CD4-positive, alpha-beta T cell (primary cell): ENCODE measurements at regions not wholly inside any gene's neighbourhood (a gene's known extent, or its start where the extent isn't known, plus 50 kb on each side); places are given as distances from the start of the nearest gene placed in this dataset.

Source experiments
- ATAC-seq: fragments of 200-7000 bp; cut with Tn5 transposase; one replicate; pipeline ENCODE4 v1.10.0; 2022; ENCODE audit warnings: mild to moderate bottlenecking; ENCODE audit not compliant: poor library complexity
- CTCF ChIA-PET: fragments of 350-600 bp; sonication (Branson Sonifier 250); formaldehyde crosslinking; loops from one replicate; lab custom pipeline; 2021; ENCODE audit warnings: antibody characterized with exemption, inconsistent platforms; lab: Charles Lee
- POLR2A ChIA-PET: fragments of 350-600 bp; sonication (Branson Sonifier 250); formaldehyde crosslinking; loops from one replicate; lab custom pipeline; 2021; ENCODE audit warnings: antibody characterized with exemption, inconsistent platforms; lab: Charles Lee
- DNase-seq, 14 experiments: peaks; one replicate each; pipeline ENCODE4 v3.0.0-alpha.2; 2013 to 2020; ENCODE audit warnings: mixed read lengths in 2 of 14
- H3K27ac ChIP-seq, 2 donors: one replicate each; pipeline versions ENCODE4 v1.5.1 to v1.7.0; 2013; ENCODE audit warnings: low read length in 2 of 2, low read depth in 1 of 2, mild to moderate bottlenecking in 1 of 2
- H3K27me3 ChIP-seq, 2 experiments: 1 replicate in 1 of 2; 2 replicates in 1 of 2; pipeline versions ENCODE4 v1.6.1 to v1.7.0; 2013; ENCODE audit warnings: low read length in 2 of 2, control low read depth in 1 of 2, mild to moderate bottlenecking in 1 of 2, moderate library complexity in 1 of 2; ENCODE audit not compliant: insufficient read depth in 2 of 2, control insufficient read depth in 1 of 2
- H3K36me3 ChIP-seq: one replicate; pipeline ENCODE4 v1.6.1; 2013; ENCODE audit warnings: low read length, control low read depth; ENCODE audit not compliant: insufficient read depth
- H3K4me1 ChIP-seq: one replicate; pipeline ENCODE4 v1.6.1; 2013; ENCODE audit warnings: low read length, control low read depth; ENCODE audit not compliant: insufficient read depth
- H3K4me3 ChIP-seq: one replicate; pipeline ENCODE4 v1.5.1; 2013; ENCODE audit warnings: mild to moderate bottlenecking, low read length, moderate library complexity
- H3K9me3 ChIP-seq, 2 experiments: 1 replicate in 1 of 2; 2 replicates in 1 of 2; pipeline versions ENCODE4 v1.6.1 to v1.7.0; 2013; ENCODE audit warnings: low read length in 2 of 2, mild to moderate bottlenecking in 2 of 2, control low read depth in 1 of 2, moderate library complexity in 1 of 2; ENCODE audit not compliant: control insufficient read depth in 1 of 2, insufficient read depth in 1 of 2
- H3K27ac Mint-ChIP-seq: one replicate; pipeline ENCODE4 v1.8.0; 2020; ENCODE audit warnings: mixed read lengths
- H3K27me3 Mint-ChIP-seq: one replicate; pipeline ENCODE4 v1.8.0; 2021; ENCODE audit warnings: mixed read lengths
- H3K36me3 Mint-ChIP-seq: one replicate; pipeline ENCODE4 v1.8.0; 2021; ENCODE audit warnings: low read depth, mixed read lengths
- H3K4me1 Mint-ChIP-seq: one replicate; pipeline ENCODE4 v1.8.0; 2021; ENCODE audit warnings: low read depth, mixed read lengths
- H3K4me3 Mint-ChIP-seq: one replicate; pipeline ENCODE4 v1.8.0; 2020; ENCODE audit warnings: mild to moderate bottlenecking, mixed read lengths
- H3K9me3 Mint-ChIP-seq: one replicate; pipeline ENCODE4 v1.8.0; 2020; ENCODE audit warnings: mixed read lengths
- CTCF ChIP-seq: fragments of 200-600 bp; IDR thresholded peaks from one replicate; pipeline ENCODE4 v1.8.0; 2022; ENCODE audit warnings: antibody characterized with exemption, mild to moderate bottlenecking
- intact Hi-C, 2 experiments: fragments of 100-400 bp; cut with DNase I in 1 of 2; cut with micrococcal nuclease in 1 of 2; formaldehyde crosslinking; loops; one replicate each; pipeline versions ENCODE4 v1.15.1 to v1.9.0; 2023 to 2025; cut with DNase I, micrococcal nuclease

GRCh38 chr2:215635788-215636139, 199.9 kb upstream of the FN1 start:
- Mint-ChIP-seq H3K27me3 (no peaks in the 10 kb centered on the region), H3K9me3 (peaks cover 29% of the 10 kb centered on the region), H3K4me3 (no peak overlapping the region), H3K36me3 (no peaks in the 10 kb centered on the region), H3K27ac (no peak overlapping the region), H3K4me1 (no peaks in the 10 kb centered on the region)
- Histone ChIP-seq H3K4me3 (no peak overlapping the region), H3K27ac (no peak overlapping the region), H3K4me1 (no peaks in the 10 kb centered on the region), H3K9me3 (peaks cover 5 to 12% of the 10 kb centered on the region in 2 experiments), H3K27me3 (no peaks in the 10 kb centered on the region), H3K36me3 (no peaks in the 10 kb centered on the region)
- ChIA-PET POLR2A (no interaction called here), CTCF (no interaction called here)
- ATAC-seq (no peak), DNase-seq (no peak)
- intact Hi-C loops = no loop called here
- TF ChIP-seq CTCF = no peak

GRCh38 chr2:215635071-215635787, 199.4 kb upstream of the FN1 start:
- Histone ChIP-seq H3K27ac (no peak overlapping the region), H3K36me3 (no peaks in the 10 kb centered on the region), H3K9me3 (peaks cover 5 to 12% of the 10 kb centered on the region in 2 experiments), H3K27me3 (no peaks in the 10 kb centered on the region), H3K4me1 (no peaks in the 10 kb centered on the region), H3K4me3 (no peak overlapping the region)
- Mint-ChIP-seq H3K27me3 (no peaks in the 10 kb centered on the region), H3K4me1 (no peaks in the 10 kb centered on the region), H3K36me3 (no peaks in the 10 kb centered on the region), H3K27ac (no peak overlapping the region), H3K9me3 (peaks cover 31% of the 10 kb centered on the region), H3K4me3 (no peak overlapping the region)
- ATAC-seq (no peak), DNase-seq (no peak)
- intact Hi-C loops = no loop called here
- ChIA-PET CTCF (no interaction called here), POLR2A (no interaction called here)
- no peak for TF ChIP-seq CTCF

GRCh38 chr2:215633360-215633759, 197.5 kb upstream of the FN1 start:
- H3K4me3 ChIP-seq = no peak overlapping the region
- Mint-ChIP-seq H3K4me3 (no peak overlapping the region), H3K9me3 (peaks cover 29% of the 10 kb centered on the region), H3K36me3 (no peaks in the 10 kb centered on the region), H3K4me1 (no peaks in the 10 kb centered on the region), H3K27me3 (no peaks in the 10 kb centered on the region), H3K27ac (no peak overlapping the region)
- no peaks in the 10 kb centered on the region for H3K36me3 ChIP-seq
- no peak for ATAC-seq
- TF ChIP-seq CTCF = no peak
- ChIA-PET CTCF (no interaction called here), POLR2A (no interaction called here)
- no peak overlapping the region for H3K27ac ChIP-seq
- no peaks in the 10 kb centered on the region for H3K27me3 ChIP-seq
- intact Hi-C loops = no loop called here
- no peak for DNase-seq
- H3K9me3 ChIP-seq = peaks cover 5 to 12% of the 10 kb centered on the region in 2 experiments
- no peaks in the 10 kb centered on the region for H3K4me1 ChIP-seq
